ENCODE measurements at regions not wholly inside any gene's neighbourhood (a gene's known extent, or its start where the extent isn't known, plus 50 kb on each side); places are given as distances from the start of the nearest gene placed in this dataset.
A peak's percentile ranks its signal among the peaks of the same experiment; 100 is the strongest.

GRCh38 chr6:156045401-156046267 is 590.0 kb upstream of the NOX3 start:
- Histone ChIP-seq H3K4me1 (peaks cover 0 to 8% (median 3%) of the 10 kb centered on the region in 4 donors), H3K36me3 (no peaks in the 10 kb centered on the region), H3K27ac (replicated peaks in 1 of 4) (no peak overlapping the region), H3K9me3 (no peaks in the 10 kb centered on the region), H3K27me3 (no peaks in the 10 kb centered on the region), H3K4me3 (no peak overlapping the region)
- 62% methylated on average over 6 of the region's 6 CpGs for WGBS
- intact Hi-C loops (cut with DNase I), result no loop called here
- no peak for TF ChIP-seq CTCF (IDR thresholded peaks at IDR 0.05)
- TF ChIP-seq POLR2AphosphoS5 (IDR thresholded peaks at IDR 0.05), result no peak
- no peak for TF ChIP-seq EP300 (IDR thresholded peaks at IDR 0.05)
- TF ChIP-seq POLR2A (IDR thresholded peaks at IDR 0.05; ENCODE audit: low read depth), result no peak
- peak; percentile 74 for DNase-seq (ENCODE audit: extremely low spot score)

- intact Hi-C loops (cut with DNase I), result no loop called here
- TF ChIP-seq POLR2A (IDR thresholded peaks at IDR 0.05; ENCODE audit: low read depth), result no peak
- no peak for TF ChIP-seq EP300 (IDR thresholded peaks at IDR 0.05)
- no peak for TF ChIP-seq POLR2AphosphoS5 (IDR thresholded peaks at IDR 0.05)
- no peak for TF ChIP-seq CTCF (IDR thresholded peaks at IDR 0.05)
- H3K27ac ChIP-seq (replicated peaks in 1 of 4), result no peak overlapping the region
These were observed 578.0 kb upstream of the NOX3 start for GRCh38 chr6:156033598-156033997.

GRCh38 chr6:156031516-156031915 is 575.9 kb upstream of the NOX3 start:
- H3K9me3 ChIP-seq, result peaks cover 0 to 10% (median 4%) of the 10 kb centered on the region in 4 donors
- intact Hi-C loops (cut with DNase I), result no loop called here
- no peaks in the 10 kb centered on the region for H3K36me3 ChIP-seq
- TF ChIP-seq POLR2A (IDR thresholded peaks at IDR 0.05; ENCODE audit: low read depth) (no peak), EP300 (IDR thresholded peaks at IDR 0.05) (no peak), CTCF (IDR thresholded peaks at IDR 0.05) (no peak), POLR2AphosphoS5 (IDR thresholded peaks at IDR 0.05) (no peak)
- peaks cover 0 to 9% (median 3%) of the 10 kb centered on the region in 4 donors for H3K4me1 ChIP-seq
- 23% methylated on average over 1 of the region's 1 CpG for WGBS
- H3K4me3 ChIP-seq, result no peak overlapping the region
- peak; percentile 17 for DNase-seq (ENCODE audit: extremely low spot score)
- H3K27me3 ChIP-seq, result no peaks in the 10 kb centered on the region
- H3K27ac ChIP-seq (replicated peaks in 1 of 4), result no peak overlapping the region

More at GRCh38 chr6:156033598-156033997, 578.0 kb upstream of the NOX3 start:
- Histone ChIP-seq H3K27me3 (no peaks in the 10 kb centered on the region), H3K9me3 (peaks cover 0 to 10% (median 4%) of the 10 kb centered on the region in 4 donors), H3K4me1 (peaks cover 0 to 1% (median 0%) of the 10 kb centered on the region in 4 donors), H3K36me3 (no peaks in the 10 kb centered on the region), H3K4me3 (no peak overlapping the region)
- DNase-seq (ENCODE audit: extremely low spot score), result no peak

GRCh38 chr6:156030053-156030452 is 574.4 kb upstream of the NOX3 start:
- DNase-seq (ENCODE audit: extremely low spot score), result no peak
- intact Hi-C loops (cut with DNase I), result no loop called here
- Histone ChIP-seq H3K9me3 (peaks cover 0 to 21% (median 12%) of the 10 kb centered on the region in 4 donors), H3K4me1 (peaks cover 0 to 12% (median 4%) of the 10 kb centered on the region in 4 donors), H3K4me3 (no peak overlapping the region), H3K27ac (replicated peaks in 1 of 4) (no peak overlapping the region), H3K27me3 (no peaks in the 10 kb centered on the region), H3K36me3 (no peaks in the 10 kb centered on the region)
- WGBS, result 88% methylated on average over 2 of the region's 2 CpGs
- TF ChIP-seq EP300 (IDR thresholded peaks at IDR 0.05), result no peak
- TF ChIP-seq CTCF (IDR thresholded peaks at IDR 0.05), result no peak
- no peak for TF ChIP-seq POLR2A (IDR thresholded peaks at IDR 0.05; ENCODE audit: low read depth)
- no peak for TF ChIP-seq POLR2AphosphoS5 (IDR thresholded peaks at IDR 0.05)

Measured in esophagus muscularis mucosa (tissue), 4 donors.